KMS-11 (cell line): ENCODE measurements at regions not wholly inside any gene's neighbourhood (a gene's known extent, or its start where the extent isn't known, plus 50 kb on each side); places are given as distances from the start of the nearest gene placed in this dataset.

Experiments
- H2AFZ ChIP-seq: fragments of 200-600 bp; sonication (generic); 2 replicates; pipeline ENCODE4 v1.6.1; 2016; ENCODE audit warnings: antibody characterized with exemption, mixed run types, low read depth
- H3K27ac ChIP-seq: fragments of 200-600 bp; sonication (generic); 2 replicates; pipeline ENCODE4 v1.6.1; 2016; ENCODE audit warnings: mild to moderate bottlenecking, mixed run types
- H3K27me3 ChIP-seq: fragments of 200-600 bp; sonication (generic); 2 replicates; pipeline ENCODE4 v1.6.1; 2017; ENCODE audit warnings: mild to moderate bottlenecking, low read depth, mixed run types, moderate library complexity; ENCODE audit not compliant: insufficient read depth
- H3K36me3 ChIP-seq: fragments of 200-600 bp; sonication (generic); 2 replicates; pipeline ENCODE4 v1.6.1; 2017; ENCODE audit warnings: mild to moderate bottlenecking, mixed run types; ENCODE audit not compliant: insufficient read depth
- H3K4me1 ChIP-seq: fragments of 200-600 bp; sonication (generic); 2 replicates; pipeline ENCODE4 v1.6.1; 2016; ENCODE audit warnings: mild to moderate bottlenecking, low read depth, mixed run types; ENCODE audit not compliant: poor library complexity, severe bottlenecking
- H3K4me2 ChIP-seq: fragments of 200-600 bp; sonication (generic); 2 replicates; pipeline ENCODE4 v1.7.0; 2016; ENCODE audit warnings: mild to moderate bottlenecking, mixed run types
- H3K4me3 ChIP-seq: fragments of 200-600 bp; sonication (generic); IDR thresholded peaks from 2 replicates; pipeline ENCODE4 v1.6.1; 2017; ENCODE audit warnings: low read depth, low read length, mixed read lengths; ENCODE audit not compliant: insufficient read depth
- H3K79me2 ChIP-seq: fragments of 200-600 bp; sonication (generic); 2 replicates; pipeline ENCODE4 v1.6.1; 2016; ENCODE audit warnings: low read depth, mixed run types; ENCODE audit not compliant: insufficient read depth
- H3K9ac ChIP-seq: fragments of 200-600 bp; sonication (generic); 2 replicates; pipeline ENCODE4 v1.6.1; 2016; ENCODE audit warnings: mild to moderate bottlenecking, mixed run types
- H4K20me1 ChIP-seq: fragments of 200-600 bp; sonication (generic); 2 replicates; pipeline ENCODE4 v1.6.1; 2016; ENCODE audit warnings: mild to moderate bottlenecking, mixed run types; ENCODE audit not compliant: insufficient read depth
- TF ChIP-seq, protein P1 (sequence below): fragments of 200-600 bp; sonication (generic); conservative IDR thresholded peaks from 2 replicates; pipeline ENCODE4 v1.6.1; 2017; ENCODE audit warnings: low read depth, mild to moderate bottlenecking, antibody characterized with exemption, low read length, moderate library complexity, mixed read lengths

DNA sequence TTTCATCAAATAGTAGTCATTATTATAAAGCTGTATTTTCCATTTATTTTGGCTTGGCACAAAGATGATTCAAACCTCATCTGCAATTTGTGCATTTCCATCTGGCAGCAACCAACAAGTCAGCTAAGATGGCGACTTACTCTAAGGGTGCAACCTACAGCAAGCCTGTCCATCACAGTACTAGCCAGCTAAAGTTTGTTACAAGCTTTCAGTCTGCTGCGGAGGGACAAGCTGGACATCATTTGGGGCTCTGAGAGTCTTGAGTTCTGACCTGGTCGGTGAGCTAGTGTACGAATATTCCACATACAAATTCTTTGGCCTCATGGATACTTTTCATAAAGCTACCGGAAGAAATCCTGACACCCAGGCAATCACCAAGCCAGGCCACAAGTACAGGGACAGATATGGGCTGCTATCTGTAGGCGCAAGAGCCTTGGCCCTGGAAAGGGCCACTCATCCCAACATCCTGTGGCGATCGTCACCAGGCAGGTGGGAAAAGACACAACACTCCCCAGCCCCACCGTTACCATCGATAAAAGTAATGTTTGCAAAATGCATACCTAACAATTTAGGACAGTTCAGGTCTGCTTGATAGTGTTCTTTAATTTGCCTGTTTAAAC, 307.6 kb downstream of the SKIDA1 start:
- H3K27ac ChIP-seq = no peak overlapping the region
- H3K27me3 ChIP-seq = no peaks in the 10 kb centered on the region
- no peaks in the 10 kb centered on the region for H4K20me1 ChIP-seq
- H2AFZ ChIP-seq = no peak overlapping the region
- TF ChIP-seq, protein P1, sequence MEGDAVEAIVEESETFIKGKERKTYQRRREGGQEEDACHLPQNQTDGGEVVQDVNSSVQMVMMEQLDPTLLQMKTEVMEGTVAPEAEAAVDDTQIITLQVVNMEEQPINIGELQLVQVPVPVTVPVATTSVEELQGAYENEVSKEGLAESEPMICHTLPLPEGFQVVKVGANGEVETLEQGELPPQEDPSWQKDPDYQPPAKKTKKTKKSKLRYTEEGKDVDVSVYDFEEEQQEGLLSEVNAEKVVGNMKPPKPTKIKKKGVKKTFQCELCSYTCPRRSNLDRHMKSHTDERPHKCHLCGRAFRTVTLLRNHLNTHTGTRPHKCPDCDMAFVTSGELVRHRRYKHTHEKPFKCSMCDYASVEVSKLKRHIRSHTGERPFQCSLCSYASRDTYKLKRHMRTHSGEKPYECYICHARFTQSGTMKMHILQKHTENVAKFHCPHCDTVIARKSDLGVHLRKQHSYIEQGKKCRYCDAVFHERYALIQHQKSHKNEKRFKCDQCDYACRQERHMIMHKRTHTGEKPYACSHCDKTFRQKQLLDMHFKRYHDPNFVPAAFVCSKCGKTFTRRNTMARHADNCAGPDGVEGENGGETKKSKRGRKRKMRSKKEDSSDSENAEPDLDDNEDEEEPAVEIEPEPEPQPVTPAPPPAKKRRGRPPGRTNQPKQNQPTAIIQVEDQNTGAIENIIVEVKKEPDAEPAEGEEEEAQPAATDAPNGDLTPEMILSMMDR = no peak
- H3K36me3 ChIP-seq = no peaks in the 10 kb centered on the region
- H3K4me2 ChIP-seq = no peak overlapping the region
- no peaks in the 10 kb centered on the region for H3K4me1 ChIP-seq
- no peak overlapping the region for H3K9ac ChIP-seq
- H3K4me3 ChIP-seq = no peak overlapping the region
- no peaks in the 10 kb centered on the region for H3K79me2 ChIP-seq

DNA sequence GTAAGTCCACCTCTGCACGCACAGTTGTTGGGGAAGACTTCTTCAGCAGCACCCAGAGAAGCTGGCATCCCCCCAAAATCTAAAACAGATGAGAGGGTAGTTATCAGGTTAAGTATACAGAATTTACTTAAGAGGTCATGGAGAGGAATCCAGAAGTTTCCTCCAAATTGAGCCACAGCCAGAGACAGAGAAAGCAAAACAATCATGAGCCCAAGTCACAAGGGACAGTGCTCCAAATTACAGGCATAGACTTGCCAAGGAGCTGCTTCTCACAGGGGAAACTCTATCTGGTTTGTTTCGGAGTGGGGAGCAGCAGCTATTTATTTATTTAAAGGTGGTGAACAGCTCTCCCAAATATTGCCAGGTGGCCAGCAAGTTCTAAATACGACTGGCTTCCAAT, 308.4 kb downstream of the SKIDA1 start:
- H3K4me2 ChIP-seq = no peak overlapping the region
- no peaks in the 10 kb centered on the region for H4K20me1 ChIP-seq
- H3K79me2 ChIP-seq = no peaks in the 10 kb centered on the region
- H3K27me3 ChIP-seq = no peaks in the 10 kb centered on the region
- H3K4me1 ChIP-seq = no peaks in the 10 kb centered on the region
- H3K9ac ChIP-seq = no peak overlapping the region
- TF ChIP-seq, protein P1 = no peak
- no peak overlapping the region for H3K27ac ChIP-seq
- H3K4me3 ChIP-seq = no peak overlapping the region
- H3K36me3 ChIP-seq = no peaks in the 10 kb centered on the region
- no peak overlapping the region for H2AFZ ChIP-seq

DNA sequence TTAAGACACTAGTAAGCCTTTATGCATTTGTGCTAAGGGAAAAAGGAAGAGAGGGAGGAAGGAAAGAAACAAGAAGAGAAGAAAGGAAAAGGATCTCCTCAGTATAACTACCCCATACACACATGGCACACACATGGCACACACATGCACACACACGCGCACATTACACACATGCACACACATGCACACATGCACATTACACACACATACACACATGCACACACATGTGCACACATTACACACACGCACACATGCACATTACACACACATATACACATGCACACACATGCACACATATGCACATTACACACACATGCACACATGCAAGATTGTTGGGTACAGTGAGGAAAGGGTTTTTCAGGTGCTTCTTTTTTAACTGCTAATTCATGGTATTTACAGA, 311.2 kb downstream of the SKIDA1 start:
- H3K36me3 ChIP-seq = no peaks in the 10 kb centered on the region
- H4K20me1 ChIP-seq = no peaks in the 10 kb centered on the region
- no peak overlapping the region for H3K4me3 ChIP-seq
- no peak overlapping the region for H2AFZ ChIP-seq
- TF ChIP-seq, protein P1 = no peak
- H3K4me2 ChIP-seq = no peak overlapping the region
- no peaks in the 10 kb centered on the region for H3K4me1 ChIP-seq
- H3K9ac ChIP-seq = no peak overlapping the region
- no peaks in the 10 kb centered on the region for H3K27me3 ChIP-seq
- H3K79me2 ChIP-seq = no peaks in the 10 kb centered on the region
- no peak overlapping the region for H3K27ac ChIP-seq

DNA sequence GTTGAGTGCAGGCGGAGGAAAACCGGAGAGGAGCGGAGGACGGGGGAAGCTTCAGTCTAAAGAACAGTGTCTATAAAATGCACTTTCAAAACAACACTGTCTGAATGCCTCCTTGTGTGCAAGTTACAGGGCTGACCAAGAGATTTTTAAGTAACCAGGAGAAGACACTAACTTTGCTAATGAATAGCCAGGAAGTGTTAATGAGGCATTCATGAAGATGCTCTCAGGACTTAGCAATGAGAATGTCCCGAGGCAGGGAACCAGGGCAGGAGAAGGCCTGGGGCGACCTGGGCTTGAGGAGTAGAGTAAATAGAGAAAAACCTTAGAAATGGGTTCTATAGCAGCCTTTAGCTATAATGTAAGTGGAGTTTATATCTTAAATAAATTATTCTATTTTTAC, 312.1 kb downstream of the SKIDA1 start:
- H2AFZ ChIP-seq = no peak overlapping the region
- TF ChIP-seq, protein P1 = no peak
- no peak overlapping the region for H3K4me3 ChIP-seq
- H3K36me3 ChIP-seq = no peaks in the 10 kb centered on the region
- no peak overlapping the region for H3K27ac ChIP-seq
- H3K4me2 ChIP-seq = no peak overlapping the region
- no peak overlapping the region for H3K9ac ChIP-seq
- H4K20me1 ChIP-seq = no peaks in the 10 kb centered on the region
- no peaks in the 10 kb centered on the region for H3K4me1 ChIP-seq
- H3K79me2 ChIP-seq = no peaks in the 10 kb centered on the region
- H3K27me3 ChIP-seq = no peaks in the 10 kb centered on the region
